HEK293T (cell line): ENCODE measurements at regions not wholly inside any gene's neighbourhood (a gene's known extent, or its start where the extent isn't known, plus 50 kb on each side); places are given as distances from the start of the nearest gene placed in this dataset.
"Not testable (repeated sequence)": the region's sequence is repeated elsewhere in the genome, so short reads cannot be mapped to it uniquely, and the experiment has no call there.

ENCODE experiments used
- CTCF ChIA-PET: fragments of 350-600 bp; formaldehyde crosslinking; extraction: SDS; loops from one replicate; lab custom pipeline; 2021; ENCODE audit warnings: antibody characterized with exemption, inconsistent platforms; lab: Yijun Ruan, JAX
- POLR2A ChIA-PET: fragments of 350-600 bp; formaldehyde crosslinking; extraction: SDS; loops from one replicate; lab custom pipeline; 2020; ENCODE audit warnings: antibody characterized with exemption, inconsistent platforms; lab: Yijun Ruan, JAX
- DNase-seq: peaks from one replicate; pipeline ENCODE4 v3.0.0; 2012; ENCODE audit warnings: mixed read lengths; ENCODE audit errors: extremely low spot score
- ARNT ChIP-seq: fragments of 450-650 bp; IDR thresholded peaks from 2 replicates; pipeline ENCODE4 v1.6.1; 2017; ENCODE audit warnings: mild to moderate bottlenecking
- BHLHE40 ChIP-seq: fragments of 450-650 bp; IDR thresholded peaks from 2 replicates; pipeline ENCODE4 v1.6.1; 2016; ENCODE audit warnings: mild to moderate bottlenecking, moderate library complexity, borderline replicate concordance
- CTBP1 ChIP-seq: fragments of 450-650 bp; IDR thresholded peaks from 2 replicates; pipeline ENCODE4 v1.6.1; 2016; ENCODE audit warnings: borderline replicate concordance
- ELF4 ChIP-seq: fragments of 450-650 bp; IDR thresholded peaks from 2 replicates; pipeline ENCODE4 v1.6.1; 2017; ENCODE audit warnings: antibody characterized with exemption
- FOXA1 ChIP-seq: fragments of 450-650 bp; IDR thresholded peaks from 2 replicates; pipeline ENCODE4 v1.6.1; 2016; ENCODE audit warnings: mild to moderate bottlenecking
- FOXK2 ChIP-seq: fragments of 450-650 bp; IDR thresholded peaks from 2 replicates; pipeline ENCODE4 v1.6.1; 2016; ENCODE audit warnings: mild to moderate bottlenecking
- FOXM1 ChIP-seq: fragments of 450-650 bp; IDR thresholded peaks from 2 replicates; pipeline ENCODE4 v1.6.1; 2017; ENCODE audit warnings: mild to moderate bottlenecking, borderline replicate concordance
- HDGF ChIP-seq: fragments of 450-650 bp; IDR thresholded peaks from 2 replicates; pipeline ENCODE4 v1.6.1; 2017; ENCODE audit warnings: antibody characterized with exemption, borderline replicate concordance
- L3MBTL2 ChIP-seq: fragments of 450-650 bp; conservative IDR thresholded peaks from 2 replicates; pipeline ENCODE4 v1.6.1; 2016; ENCODE audit warnings: mild to moderate bottlenecking
- LEF1 ChIP-seq: fragments of 450-650 bp; IDR thresholded peaks from 2 replicates; pipeline ENCODE4 v1.6.1; 2017; ENCODE audit warnings: mild to moderate bottlenecking, borderline replicate concordance
- NFRKB ChIP-seq: fragments of 450-650 bp; IDR thresholded peaks from 2 replicates; pipeline ENCODE4 v1.6.1; 2016; ENCODE audit warnings: mild to moderate bottlenecking, moderate library complexity
- PKNOX1 ChIP-seq: fragments of 450-650 bp; IDR thresholded peaks from 2 replicates; pipeline ENCODE4 v1.6.1; 2016
- SP1 ChIP-seq: fragments of 450-650 bp; IDR thresholded peaks from 2 replicates; pipeline ENCODE4 v1.6.1; 2017
- SUZ12 ChIP-seq: fragments of 450-650 bp; IDR thresholded peaks from 2 replicates; pipeline ENCODE4 v1.6.1; 2016; ENCODE audit warnings: mild to moderate bottlenecking
- TARDBP ChIP-seq: fragments of 450-650 bp; IDR thresholded peaks from 2 replicates; pipeline ENCODE4 v1.6.1; 2016
- ZNF384 ChIP-seq: fragments of 450-650 bp; IDR thresholded peaks from 2 replicates; pipeline ENCODE4 v1.6.1; 2016

- no peak for DNase-seq
- ChIA-PET CTCF (interaction anchor here (0.7 kb wide), 1 partner anchor 217 kb away, joined by 6 read pairs; no protein-coding TSS in a partner anchor), POLR2A (no interaction called here)
- TF ChIP-seq ELF4 = no peak
- no peak for TF ChIP-seq CTBP1
- TF ChIP-seq LEF1 = no peak
- no peak for TF ChIP-seq ARNT
Observed at GRCh38 chr3:106093616-106094015, 224.8 kb upstream of the CBLB start.

- ChIA-PET POLR2A (no interaction called here), CTCF (no interaction called here)
- DNase-seq = no peak
- TF ChIP-seq SP1 (no peak), TARDBP (no peak)
Observed at GRCh38 chr3:106097817-106098435, 229.1 kb upstream of the CBLB start.

- ChIA-PET CTCF (no interaction called here), POLR2A (no interaction called here)
- DNase-seq = no peak
- TF ChIP-seq ARNT (no peak), NFRKB (no peak), BHLHE40 (no peak), ELF4 (no peak), TARDBP (no peak), PKNOX1 (no peak), SUZ12 (no peak), FOXK2 (no peak), SP1 (no peak), ZNF384 (no peak), LEF1 (no peak), CTBP1 (no peak), FOXA1 (no peak), FOXM1 (no peak), L3MBTL2 (no peak), HDGF (no peak)
Observed at GRCh38 chr3:106103383-106103782, 234.6 kb upstream of the CBLB start.

GRCh38 chr3:106104078-106104477, 235.3 kb upstream of the CBLB start:
- POLR2A ChIA-PET = no interaction called here
- CTCF ChIA-PET = no interaction called here
- TF ChIP-seq SUZ12 = no peak
- no peak for TF ChIP-seq NFRKB
- no peak for TF ChIP-seq FOXK2
- TF ChIP-seq FOXA1 = no peak
- no peak for TF ChIP-seq PKNOX1
- no peak for TF ChIP-seq L3MBTL2
- TF ChIP-seq FOXM1 = no peak
- TF ChIP-seq LEF1 = no peak
- TF ChIP-seq SP1 = no peak
- TF ChIP-seq ZNF384 = no peak
- no peak for TF ChIP-seq ELF4
- no peak for TF ChIP-seq HDGF
- TF ChIP-seq BHLHE40 = no peak
- no peak for TF ChIP-seq TARDBP
- TF ChIP-seq ARNT = no peak
- no peak for DNase-seq

GRCh38 chr3:106108925-106109324, 240.1 kb upstream of the CBLB start:
- ChIA-PET CTCF (no interaction called here), POLR2A (no interaction called here)
- TF ChIP-seq FOXM1 = no peak
- peak; percentile 24; the same call in 1 of the 2 replicates for TF ChIP-seq PKNOX1
- no peak for TF ChIP-seq LEF1

GRCh38 chr3:106112561-106112960, 243.7 kb upstream of the CBLB start:
- POLR2A ChIA-PET, DNase-seq, CTCF ChIA-PET: not testable (repeated sequence)

More at GRCh38 chr3:106108925-106109324, 240.1 kb upstream of the CBLB start:
- no peak for DNase-seq

- no peak for DNase-seq
- ChIA-PET CTCF (no interaction called here), POLR2A (no interaction called here)
- no peak for TF ChIP-seq CTBP1
- no peak for TF ChIP-seq ZNF384
- TF ChIP-seq L3MBTL2 = no peak
- no peak for TF ChIP-seq FOXM1
- no peak for TF ChIP-seq BHLHE40
- no peak for TF ChIP-seq SUZ12
- TF ChIP-seq TARDBP = no peak
- no peak for TF ChIP-seq HDGF
- no peak for TF ChIP-seq FOXA1
- TF ChIP-seq LEF1 = no peak
- TF ChIP-seq ELF4 = no peak
- TF ChIP-seq SP1 = no peak
- TF ChIP-seq ARNT = no peak
- TF ChIP-seq NFRKB = no peak
- no peak for TF ChIP-seq PKNOX1
- no peak for TF ChIP-seq FOXK2
Observed at GRCh38 chr3:106113747-106114146, 244.9 kb upstream of the CBLB start.
